Adrenal gland (tissue), 9 donors: ENCODE measurements at regions not wholly inside any gene's neighbourhood (a gene's known extent, or its start where the extent isn't known, plus 50 kb on each side); places are given as distances from the start of the nearest gene placed in this dataset.

ENCODE experiments used
- DNase-seq, 7 donors: peaks; one replicate each; pipeline ENCODE4 v3.0.0-alpha.2; 2019 to 2020
- H3K27ac ChIP-seq, 5 donors: fragments of 200-600 bp; sonication (generic) in 4 of 5; 1 replicate in 3 of 5; 2 replicates in 2 of 5; pipeline versions ENCODE4 v1.5.1 to v1.8.0; 2016 to 2020; ENCODE audit warnings: mild to moderate bottlenecking in 1 of 5
- H3K27me3 ChIP-seq: fragments of 200-600 bp; 2 replicates; pipeline ENCODE4 v1.8.0; 2021
- H3K36me3 ChIP-seq, 2 donors: fragments of 200-600 bp; replicated peaks in 1 of 2; 1 replicate in 1 of 2; 2 replicates in 1 of 2; pipeline versions ENCODE4 v1.5.1 to v1.8.0; 2018 to 2022
- H3K4me1 ChIP-seq, 2 donors: fragments of 200-600 bp; replicated peaks in 1 of 2; 1 replicate in 1 of 2; 2 replicates in 1 of 2; pipeline versions ENCODE4 v1.5.1 to v1.8.0; 2018 to 2021
- H3K4me3 ChIP-seq, 4 donors: fragments of 200-600 bp; sonication (generic) in 3 of 4; one replicate each; pipeline ENCODE4 v1.5.1; 2016 to 2018
- H3K9me3 ChIP-seq, 3 donors: fragments of 200-600 bp; sonication (generic) in 1 of 3; replicated peaks in 1 of 3; 1 replicate in 2 of 3; 2 replicates in 1 of 3; pipeline versions ENCODE4 v1.5.1 to v1.8.0; 2016 to 2021
- CTCF ChIP-seq, 6 experiments: fragments of 450-650 bp in 4 of 6; fragments of 200-600 bp in 2 of 6; sonication (generic) in 1 of 6; IDR thresholded peaks; 1 replicate in 5 of 6; 2 replicates in 1 of 6; pipeline versions ENCODE4 v1.5.1 to v1.8.0; 2016 to 2021; ENCODE audit warnings: antibody characterized with exemption in 6 of 6, mild to moderate bottlenecking in 2 of 6, moderate library complexity in 1 of 6
- POLR2A ChIP-seq, 2 donors: fragments of 450-650 bp; IDR thresholded peaks; one replicate each; pipeline ENCODE4 v1.6.1; 2017; ENCODE audit warnings: antibody characterized with exemption in 2 of 2, mild to moderate bottlenecking in 2 of 2, moderate library complexity in 1 of 2
- WGBS, 4 donors: extraction: QIAGEN DNeasy Blood & Tissue Kit in 2 of 4; methylation state at CpG; one replicate each; pipeline versions ENCODE4 v1.1.5 to v1.1.7; 2013 to 2017; 5-methylcytosine and 5-hydroxymethylcytosine counted together
- intact Hi-C, 2 donors: fragments of 100-400 bp; cut with DNase I; formaldehyde crosslinking; loops; one replicate each; pipeline versions ENCODE4 v1.14.1 to v1.15.0; 2022 to 2023
- donor health status: healthy with polysubstance abuse.
- donor health status: Bipolar disorder and iron deficiency.
- donor health status: DM: yes; HTN: yes; CAD: no.
- donor health status: DM: no; HTN: no; CAD: no.
- donor health status: DM: no; HTN: no; CAD: no.

GRCh38 chr1:57927003-57927402 is 503.1 kb upstream of the DAB1 start:
- DNase-seq, result no peak
- 64 to 76% (median 74%) methylated on average over 1 of the region's 1 CpG for WGBS, 4 donors

GRCh38 chr1:57926025-57926552 is 502.2 kb upstream of the DAB1 start:
- WGBS, 4 donors, result 56 to 79% (median 77%) methylated on average over 4 of the region's 4 CpGs
- H3K36me3 ChIP-seq, result no peaks in the 10 kb centered on the region
- no peak for TF ChIP-seq CTCF (IDR thresholded peaks at IDR 0.05)
- H3K4me1 ChIP-seq, result no peaks in the 10 kb centered on the region
- H3K9me3 ChIP-seq, result no peaks in the 10 kb centered on the region
- H3K27ac ChIP-seq, result no peak overlapping the region
- H3K27me3 ChIP-seq, result no peaks in the 10 kb centered on the region
- intact Hi-C loops, result no loop called here
- DNase-seq, result no peak
- H3K4me3 ChIP-seq, result no peak overlapping the region

More at GRCh38 chr1:57927003-57927402, 503.1 kb upstream of the DAB1 start:
- Histone ChIP-seq H3K4me1 (no peaks in the 10 kb centered on the region), H3K27me3 (no peaks in the 10 kb centered on the region), H3K4me3 (no peak overlapping the region), H3K9me3 (no peaks in the 10 kb centered on the region), H3K27ac (no peak overlapping the region), H3K36me3 (no peaks in the 10 kb centered on the region)
- intact Hi-C loops, result no loop called here
- TF ChIP-seq POLR2A (IDR thresholded peaks at IDR 0.05) (no peak), CTCF (IDR thresholded peaks at IDR 0.05) (no peak)

- Histone ChIP-seq H3K9me3 (no peaks in the 10 kb centered on the region), H3K4me3 (no peak overlapping the region), H3K36me3 (no peaks in the 10 kb centered on the region), H3K27ac (no peak overlapping the region), H3K27me3 (no peaks in the 10 kb centered on the region), H3K4me1 (no peaks in the 10 kb centered on the region)
- intact Hi-C loops, result no loop called here
- DNase-seq, result no peak
- 50 to 67% (median 55%) methylated on average over 2 of the region's 2 CpGs for WGBS, 4 donors
- TF ChIP-seq POLR2A (IDR thresholded peaks at IDR 0.05), result no peak
- no peak for TF ChIP-seq CTCF (IDR thresholded peaks at IDR 0.05)
Observed at GRCh38 chr1:57925226-57925625, 501.4 kb upstream of the DAB1 start.

GRCh38 chr1:57922130-57922529 is 498.3 kb upstream of the DAB1 start:
- DNase-seq, result no peak
- intact Hi-C loops, result no loop called here

More at GRCh38 chr1:57922130-57922529, 498.3 kb upstream of the DAB1 start:
- Histone ChIP-seq H3K27me3 (no peaks in the 10 kb centered on the region), H3K36me3 (no peaks in the 10 kb centered on the region), H3K4me3 (no peak overlapping the region), H3K9me3 (no peaks in the 10 kb centered on the region), H3K27ac (no peak overlapping the region), H3K4me1 (no peaks in the 10 kb centered on the region)
- TF ChIP-seq POLR2A (IDR thresholded peaks at IDR 0.05), result no peak
- TF ChIP-seq CTCF (IDR thresholded peaks at IDR 0.05), result no peak
